Neural cell (in vitro differentiated cells): ENCODE measurements at regions not wholly inside any gene's neighbourhood (a gene's known extent, or its start where the extent isn't known, plus 50 kb on each side); places are given as distances from the start of the nearest gene placed in this dataset.

Experiments used
- H2AFZ ChIP-seq: fragments of 200-600, 300-800 bp; sonication (generic), shearing (Covaris generic); 2 replicates; pipeline ENCODE4 v1.6.0; 2014; ENCODE audit warnings: low read depth, mild to moderate bottlenecking, antibody characterized with exemption, low read length, moderate library complexity
- H3F3A ChIP-seq: fragments of 200-600 bp; shearing (Covaris generic); 2 replicates; pipeline ENCODE4 v1.6.1; 2016; ENCODE audit warnings: mild to moderate bottlenecking, moderate library complexity, mixed read lengths, antibody characterized with exemption, low read length; ENCODE audit not compliant: insufficient read depth, poor library complexity, severe bottlenecking
- H3K27ac ChIP-seq: fragments of 200-600, 300-800 bp; sonication (generic), shearing (Covaris generic); 2 replicates; pipeline ENCODE4 v1.5.1; 2014; ENCODE audit warnings: mild to moderate bottlenecking, low read length, moderate library complexity
- H3K27me3 ChIP-seq: fragments of 300-800, 200-600 bp; sonication (generic), shearing (Covaris generic); 2 replicates; pipeline ENCODE4 v1.6.0; 2014; ENCODE audit warnings: mild to moderate bottlenecking, low read depth, low read length, moderate library complexity; ENCODE audit not compliant: insufficient read depth
- H3K36me3 ChIP-seq: fragments of 300-800, 200-600 bp; sonication (generic), shearing (Covaris generic); 2 replicates; pipeline ENCODE4 v1.5.1; 2014; ENCODE audit warnings: mild to moderate bottlenecking, antibody characterized with exemption, low read length, moderate library complexity; ENCODE audit not compliant: insufficient read depth
- H3K4me2 ChIP-seq: fragments of 300-800, 200-600 bp; sonication (generic), shearing (Covaris generic); 2 replicates; pipeline ENCODE4 v1.6.0; 2014; ENCODE audit warnings: mild to moderate bottlenecking, low read length
- H3K4me3 ChIP-seq: fragments of 300-800, 200-600 bp; sonication (generic), shearing (Covaris generic); 2 replicates; pipeline ENCODE4 v1.5.1; 2014; ENCODE audit warnings: mild to moderate bottlenecking, low read length, moderate library complexity
- H3K79me2 ChIP-seq: fragments of 200-600 bp; shearing (Covaris generic); replicated peaks from 2 replicates; pipeline ENCODE4 v1.6.0; 2014; ENCODE audit warnings: mild to moderate bottlenecking, low read length, moderate library complexity; ENCODE audit not compliant: insufficient read depth
- H3K9ac ChIP-seq: fragments of 300-800, 200-600 bp; sonication (generic), shearing (Covaris generic); 2 replicates; pipeline ENCODE4 v1.6.1; 2016; ENCODE audit warnings: mild to moderate bottlenecking, low read length, mixed read lengths
- H3K9me2 ChIP-seq: fragments of 200-600 bp; shearing (Covaris generic); 2 replicates; pipeline ENCODE4 v1.6.1; 2016; ENCODE audit warnings: mild to moderate bottlenecking, low read length, mixed read lengths; ENCODE audit not compliant: insufficient read depth
- H3K9me3 ChIP-seq: fragments of 200-600, 300-800 bp; sonication (generic), shearing (Covaris generic); 2 replicates; pipeline ENCODE4 v1.6.1; 2016; ENCODE audit warnings: mild to moderate bottlenecking, mixed run types, low read length, moderate library complexity, mixed read lengths
- H4K20me1 ChIP-seq: fragments of 200-600 bp; shearing (Covaris generic); 2 replicates; pipeline ENCODE4 v1.6.1; 2016; ENCODE audit warnings: mild to moderate bottlenecking, mixed run types; ENCODE audit not compliant: insufficient read depth
- EP300 ChIP-seq: fragments of 450-650 bp; conservative IDR thresholded peaks from 2 replicates; pipeline ENCODE4 v1.6.1; 2014; ENCODE audit warnings: antibody characterized with exemption, mild to moderate bottlenecking, moderate library complexity; ENCODE audit not compliant: poor library complexity, severe bottlenecking
- EZH2 ChIP-seq: fragments of 200-600, 300-800 bp; shearing (Covaris generic), sonication (generic); IDR thresholded peaks from 2 replicates; pipeline ENCODE4 v1.6.1; 2014; ENCODE audit warnings: antibody characterized with exemption, low read length, borderline replicate concordance, mild to moderate bottlenecking; ENCODE audit not compliant: insufficient read depth, poor library complexity, severe bottlenecking
- MXI1 ChIP-seq: fragments of 450-650 bp; conservative IDR thresholded peaks from 2 replicates; pipeline ENCODE4 v1.6.1; 2014; ENCODE audit warnings: antibody characterized with exemption, mild to moderate bottlenecking; ENCODE audit not compliant: poor library complexity, severe bottlenecking
- POLR2AphosphoS5 ChIP-seq: IDR thresholded peaks from 2 replicates; pipeline ENCODE4 v1.6.1; 2012
- RAD21 ChIP-seq: fragments of 450-650 bp; conservative IDR thresholded peaks from 2 replicates; pipeline ENCODE4 v1.6.1; 2014; ENCODE audit warnings: antibody characterized with exemption, mild to moderate bottlenecking, moderate library complexity
- REST ChIP-seq: IDR thresholded peaks from 2 replicates; pipeline ENCODE4 v1.6.1; 2012; ENCODE audit warnings: borderline replicate concordance
- SMC3 ChIP-seq: fragments of 450-650 bp; conservative IDR thresholded peaks from 2 replicates; pipeline ENCODE4 v1.6.1; 2014; ENCODE audit warnings: antibody characterized with exemption, mild to moderate bottlenecking, moderate library complexity; ENCODE audit not compliant: poor library complexity
- TAF1 ChIP-seq: IDR thresholded peaks from 2 replicates; pipeline ENCODE4 v1.6.1; 2012; ENCODE audit warnings: low read depth
- TF ChIP-seq, protein P1 (sequence below): fragments of 450-650 bp; IDR thresholded peaks from 2 replicates; pipeline ENCODE4 v1.5.1; 2014; ENCODE audit warnings: antibody characterized with exemption, mild to moderate bottlenecking, moderate library complexity; ENCODE audit not compliant: poor library complexity, severe bottlenecking

DNA sequence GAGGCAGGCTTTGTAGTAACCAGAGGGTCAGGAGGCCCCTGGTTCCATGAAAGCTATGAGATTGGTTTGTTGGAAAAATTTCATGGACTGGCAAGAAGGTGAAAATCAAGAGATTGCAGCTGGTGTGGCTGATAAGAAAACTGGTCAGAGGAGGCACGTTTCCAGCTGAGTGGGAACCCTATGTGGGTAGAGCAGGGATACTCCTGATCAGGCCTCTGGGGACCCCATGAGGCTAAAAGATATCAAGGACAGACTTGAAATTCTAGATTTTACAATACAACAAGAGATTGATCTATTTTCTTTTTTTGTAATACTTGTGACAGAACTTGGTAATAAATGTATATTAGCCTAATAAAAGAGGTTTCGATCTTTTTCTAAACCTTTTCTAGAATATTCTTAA lies 1615.1 kb downstream of the DPP10 start:
- Histone ChIP-seq H3K4me2 (no peak overlapping the region), H3K9me3 (no peaks in the 10 kb centered on the region), H3K79me2 (no peaks in the 10 kb centered on the region), H4K20me1 (no peaks in the 10 kb centered on the region), H3K9ac (no peak overlapping the region), H3K27me3 (no peaks in the 10 kb centered on the region), H3K36me3 (no peaks in the 10 kb centered on the region), H2AFZ (no peak overlapping the region), H3K27ac (no peak overlapping the region), H3F3A (no peaks in the 10 kb centered on the region), H3K4me3 (no peak overlapping the region), H3K9me2 (no peaks in the 10 kb centered on the region)
- TF ChIP-seq TAF1: no peak
- TF ChIP-seq, protein P1, sequence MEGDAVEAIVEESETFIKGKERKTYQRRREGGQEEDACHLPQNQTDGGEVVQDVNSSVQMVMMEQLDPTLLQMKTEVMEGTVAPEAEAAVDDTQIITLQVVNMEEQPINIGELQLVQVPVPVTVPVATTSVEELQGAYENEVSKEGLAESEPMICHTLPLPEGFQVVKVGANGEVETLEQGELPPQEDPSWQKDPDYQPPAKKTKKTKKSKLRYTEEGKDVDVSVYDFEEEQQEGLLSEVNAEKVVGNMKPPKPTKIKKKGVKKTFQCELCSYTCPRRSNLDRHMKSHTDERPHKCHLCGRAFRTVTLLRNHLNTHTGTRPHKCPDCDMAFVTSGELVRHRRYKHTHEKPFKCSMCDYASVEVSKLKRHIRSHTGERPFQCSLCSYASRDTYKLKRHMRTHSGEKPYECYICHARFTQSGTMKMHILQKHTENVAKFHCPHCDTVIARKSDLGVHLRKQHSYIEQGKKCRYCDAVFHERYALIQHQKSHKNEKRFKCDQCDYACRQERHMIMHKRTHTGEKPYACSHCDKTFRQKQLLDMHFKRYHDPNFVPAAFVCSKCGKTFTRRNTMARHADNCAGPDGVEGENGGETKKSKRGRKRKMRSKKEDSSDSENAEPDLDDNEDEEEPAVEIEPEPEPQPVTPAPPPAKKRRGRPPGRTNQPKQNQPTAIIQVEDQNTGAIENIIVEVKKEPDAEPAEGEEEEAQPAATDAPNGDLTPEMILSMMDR: no peak
- TF ChIP-seq REST: no peak
- TF ChIP-seq POLR2AphosphoS5: no peak
- no peak for TF ChIP-seq MXI1
- no peak for TF ChIP-seq EP300
- TF ChIP-seq SMC3: no peak
- TF ChIP-seq EZH2: no peak
- no peak for TF ChIP-seq RAD21

GRCh38 chr2:116061023-116061422 lies 1618.6 kb downstream of the DPP10 start:
- Histone ChIP-seq H3K4me3 (no peak overlapping the region), H3K27me3 (no peaks in the 10 kb centered on the region), H3K79me2 (no peaks in the 10 kb centered on the region), H3K36me3 (no peaks in the 10 kb centered on the region), H3K9me3 (no peaks in the 10 kb centered on the region), H2AFZ (no peak overlapping the region), H3K9me2 (no peaks in the 10 kb centered on the region), H3K27ac (no peak overlapping the region), H4K20me1 (no peaks in the 10 kb centered on the region), H3K4me2 (no peak overlapping the region), H3K9ac (no peak overlapping the region), H3F3A (no peaks in the 10 kb centered on the region)
- TF ChIP-seq SMC3 (no peak), EP300 (no peak), TAF1 (no peak), RAD21 (no peak), POLR2AphosphoS5 (no peak), EZH2 (no peak), MXI1 (no peak), REST (no peak)
- TF ChIP-seq, protein P1: no peak
